ENCODE measurements at regions not wholly inside any gene's neighbourhood (a gene's known extent, or its start where the extent isn't known, plus 50 kb on each side); places are given as distances from the start of the nearest gene placed in this dataset.
"Not testable (repeated sequence)": the region's sequence is repeated elsewhere in the genome, so short reads cannot be mapped to it uniquely, and the experiment has no call there.

- DNase-seq = not testable (repeated sequence)
These were observed 4157.8 kb upstream of the TPTE start for GRCh38 chr21:6363591-6363990.

DNA sequence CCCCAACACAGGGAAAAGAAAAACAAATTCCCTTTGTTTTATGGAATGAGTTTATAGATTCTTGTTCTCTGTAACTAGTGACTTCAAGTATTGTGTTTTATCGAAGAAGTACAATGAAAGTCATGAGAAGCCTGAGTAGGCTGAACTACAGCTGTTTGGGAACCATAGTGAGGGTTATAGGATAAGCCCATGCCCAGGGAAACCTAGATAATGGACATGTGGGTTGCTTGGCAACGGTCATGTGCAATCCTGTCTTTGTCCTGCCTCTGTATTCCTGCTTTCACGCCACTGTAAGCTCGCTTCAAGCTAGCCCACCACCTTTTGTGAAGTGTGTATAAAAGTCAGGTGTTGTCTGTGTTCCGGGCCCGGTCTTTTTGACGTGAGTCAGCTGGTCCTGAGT, 4152.6 kb upstream of the TPTE start:
- peak; percentile 18 for DNase-seq

DNA sequence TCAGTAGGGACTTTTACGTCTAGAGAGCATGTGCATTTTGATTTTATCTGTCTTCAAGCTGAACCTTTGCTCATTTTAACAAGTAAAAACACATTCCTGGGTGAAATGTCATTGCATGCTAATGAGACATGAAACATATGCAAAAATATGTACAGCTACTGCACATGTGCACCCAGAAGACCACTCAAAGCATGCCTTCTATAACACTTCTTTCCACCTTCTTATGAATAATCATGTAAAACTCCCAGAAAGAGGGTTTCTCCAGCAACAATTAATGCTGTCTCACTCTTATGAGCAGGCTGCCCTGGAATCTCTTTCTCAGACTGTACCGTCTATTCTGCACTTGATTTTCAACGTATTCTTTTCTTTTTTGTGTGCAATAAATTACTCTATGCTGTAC, 4148.1 kb upstream of the TPTE start:
- DNase-seq = peak; percentile 45

DNA sequence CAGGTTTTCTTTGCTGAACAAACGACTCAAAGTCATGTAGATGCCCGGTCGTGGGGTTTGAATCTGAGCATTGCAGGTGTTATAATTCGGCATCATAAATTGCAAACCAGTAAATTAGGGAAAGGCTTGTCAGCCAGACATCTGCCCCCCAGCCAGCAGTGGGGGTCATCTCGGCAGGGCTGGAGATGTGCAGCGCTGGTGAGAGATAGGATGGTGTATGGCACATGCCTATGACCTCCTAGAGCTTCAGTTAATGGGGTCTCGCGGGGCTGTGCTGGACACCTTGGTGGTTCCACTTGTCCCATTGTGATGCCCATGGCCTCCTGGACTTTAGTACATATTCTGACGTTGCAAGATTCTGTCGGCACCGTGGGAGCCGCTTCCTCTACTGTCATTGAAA, 4147.2 kb upstream of the TPTE start:
- DNase-seq = not testable (repeated sequence)

DNA sequence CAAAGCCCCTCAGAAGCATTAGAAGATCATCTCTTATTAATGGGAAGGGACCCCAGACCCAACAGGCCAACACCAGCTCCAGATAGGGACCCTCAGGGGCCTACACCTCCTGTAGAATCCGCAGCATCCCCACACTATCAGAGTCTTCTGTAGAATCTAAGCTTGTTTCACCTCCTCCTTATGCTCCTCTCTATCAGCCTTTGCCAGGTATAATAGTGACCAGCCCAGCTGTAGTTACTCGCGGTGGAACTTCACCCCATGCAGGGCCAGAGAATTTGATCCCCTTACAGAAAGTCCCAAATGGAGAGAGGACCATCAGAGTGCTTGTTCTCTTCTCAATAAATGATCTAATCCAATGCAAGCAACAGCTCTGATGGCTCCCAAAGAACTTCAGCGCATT, 4146.5 kb upstream of the TPTE start:
- not testable (repeated sequence) for DNase-seq

GRCh38 chr21:6375776-6376175, 4145.6 kb upstream of the TPTE start:
- DNase-seq = not testable (repeated sequence)

GRCh38 chr21:6376321-6377070, 4144.9 kb upstream of the TPTE start:
- DNase-seq = not testable (repeated sequence)

Measured in EL (cell line).